Embryonic facial prominence (tissue), 1 donor: ENCODE measurements at regions not wholly inside any gene's neighbourhood (a gene's known extent, or its start where the extent isn't known, plus 50 kb on each side); places are given as distances from the start of the nearest gene placed in this dataset.
A peak's percentile ranks its signal among the peaks of the same experiment; 100 is the strongest.

Source experiments
- DNase-seq: peaks from one replicate; pipeline ENCODE4 v3.0.0-alpha.2; 2016; ENCODE audit errors: extremely low spot score

DNA sequence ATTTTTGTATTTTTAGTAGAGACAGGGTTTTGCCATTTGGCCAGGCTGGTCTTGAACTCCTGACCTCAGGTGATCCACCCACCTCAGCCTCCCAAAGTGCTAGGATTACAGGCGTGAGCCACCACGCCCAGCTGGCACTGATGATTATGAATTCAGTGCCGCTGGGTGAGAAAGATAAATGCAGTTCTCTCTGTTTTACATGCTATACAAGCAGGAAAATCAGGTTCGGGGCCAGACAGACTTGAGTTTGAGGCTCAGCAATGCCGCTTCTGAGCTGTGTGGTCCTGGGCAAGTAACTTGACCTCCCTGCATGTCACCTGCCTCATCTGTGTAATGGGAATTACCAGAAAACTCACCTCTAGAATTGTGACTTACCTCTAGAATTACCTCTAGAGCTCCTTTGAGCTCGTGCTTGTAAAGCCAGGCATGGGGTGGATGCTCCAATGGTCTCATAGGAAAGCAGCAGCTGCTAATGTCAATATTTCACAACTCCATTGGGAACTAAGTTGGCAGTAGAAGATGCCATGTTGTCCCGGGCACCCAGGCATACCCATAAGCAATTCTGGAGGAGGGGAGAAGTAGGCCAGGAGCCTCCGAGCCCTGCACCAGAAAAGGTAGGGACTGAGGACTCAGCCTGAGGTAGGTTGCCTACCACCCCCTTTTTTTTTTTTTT is 119.8 kb upstream of the SLC25A33 start:
- DNase-seq: no peak

DNA sequence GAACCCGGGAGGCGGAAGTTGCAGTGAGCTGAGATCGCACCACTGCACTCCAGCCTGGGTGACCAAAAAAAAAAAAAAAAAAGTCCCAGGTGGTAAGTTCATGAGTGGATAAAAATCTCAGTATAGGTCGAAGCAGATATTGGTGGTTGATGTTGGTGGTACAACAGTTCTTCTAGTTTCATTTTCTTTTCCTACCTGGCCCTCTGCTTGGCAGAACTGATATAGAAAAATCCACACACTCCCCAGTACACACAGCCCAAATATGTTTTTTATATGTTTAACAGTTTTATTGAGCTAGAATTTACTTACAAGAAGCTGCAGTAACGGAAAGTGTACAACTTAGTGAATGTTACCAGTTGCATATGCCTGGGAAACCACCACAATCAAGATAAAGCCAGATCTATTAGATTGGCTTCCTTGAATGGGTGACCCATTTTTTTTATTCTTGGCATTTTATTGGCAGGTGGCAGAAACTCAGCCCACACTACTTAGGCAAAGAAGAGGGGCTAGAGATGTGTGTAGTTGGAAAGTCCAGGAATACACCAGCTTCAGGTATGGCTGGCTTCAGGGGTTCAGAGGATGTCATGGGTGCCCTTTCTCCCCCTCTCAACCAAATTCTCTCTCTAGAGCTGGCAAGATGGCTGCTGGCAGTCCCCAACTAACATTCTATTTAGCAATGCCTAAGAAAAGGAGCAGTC is 118.3 kb upstream of the SLC25A33 start:
- DNase-seq: no peak

DNA sequence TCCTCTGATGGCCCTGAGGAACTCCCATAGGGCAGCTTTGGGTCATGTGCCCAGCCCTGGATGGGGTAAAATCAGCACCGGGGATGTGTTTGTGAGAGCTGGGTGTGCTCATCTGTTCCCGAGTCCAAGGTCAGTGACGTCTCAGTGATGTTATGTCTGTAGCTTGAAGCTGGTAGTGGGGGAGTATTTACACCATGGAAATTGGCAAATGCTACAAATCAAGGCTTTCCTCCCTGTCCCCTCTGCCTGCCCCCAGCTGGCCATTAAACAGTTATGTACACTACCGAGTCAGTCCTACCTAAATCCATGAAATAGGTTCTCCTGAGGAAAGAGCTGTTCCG is 117.8 kb upstream of the SLC25A33 start:
- no peak for DNase-seq

DNA sequence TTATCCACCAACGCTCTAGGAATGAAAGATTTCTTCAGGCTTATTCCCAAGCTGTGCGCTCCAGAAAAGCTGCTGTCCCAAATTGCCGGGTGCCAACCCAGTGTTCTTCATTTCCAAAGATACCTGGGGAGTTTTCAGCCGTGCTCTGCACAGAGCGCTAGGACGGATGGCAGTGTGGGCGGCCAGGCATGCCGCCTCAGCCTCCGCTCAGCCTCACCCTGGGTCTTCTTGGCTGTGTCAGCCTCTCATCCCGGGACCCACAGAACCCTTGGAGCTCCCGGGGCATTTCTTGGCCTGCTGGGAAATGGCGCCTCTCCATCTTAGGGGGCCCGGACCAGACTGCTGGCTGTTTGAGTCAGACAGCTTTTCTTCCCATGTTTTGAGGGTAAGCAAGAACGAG is 116.9 kb upstream of the SLC25A33 start:
- DNase-seq: no peak

DNA sequence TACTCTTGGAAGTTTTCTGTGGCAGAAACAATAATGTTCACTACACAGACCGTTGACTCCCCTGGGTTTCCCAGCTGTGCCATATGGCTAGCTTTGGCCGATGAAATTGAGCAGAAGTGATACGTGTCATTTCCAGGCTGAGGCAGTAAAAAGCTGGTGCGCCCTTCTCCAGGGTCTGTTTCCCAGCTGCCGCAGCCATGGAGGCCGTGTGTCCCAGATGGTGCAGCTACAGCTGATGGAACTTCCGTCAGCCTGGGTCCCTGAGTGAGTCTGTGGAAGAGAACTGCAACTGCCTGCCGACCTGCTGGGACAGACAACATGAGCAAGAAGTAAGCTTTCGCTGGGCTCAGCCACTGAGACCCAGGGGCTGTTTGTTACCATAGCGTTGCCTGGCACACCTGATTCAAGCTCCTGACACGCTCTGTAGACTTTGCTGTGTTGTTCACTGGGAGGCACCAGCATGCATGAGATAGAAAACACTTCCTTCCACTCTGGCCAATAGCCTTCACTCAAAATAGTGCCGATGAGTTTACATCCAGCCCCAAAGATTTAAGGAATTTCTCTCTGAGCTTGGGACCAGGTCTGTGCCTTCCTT is 116.3 kb upstream of the SLC25A33 start:
- DNase-seq: no peak

DNA sequence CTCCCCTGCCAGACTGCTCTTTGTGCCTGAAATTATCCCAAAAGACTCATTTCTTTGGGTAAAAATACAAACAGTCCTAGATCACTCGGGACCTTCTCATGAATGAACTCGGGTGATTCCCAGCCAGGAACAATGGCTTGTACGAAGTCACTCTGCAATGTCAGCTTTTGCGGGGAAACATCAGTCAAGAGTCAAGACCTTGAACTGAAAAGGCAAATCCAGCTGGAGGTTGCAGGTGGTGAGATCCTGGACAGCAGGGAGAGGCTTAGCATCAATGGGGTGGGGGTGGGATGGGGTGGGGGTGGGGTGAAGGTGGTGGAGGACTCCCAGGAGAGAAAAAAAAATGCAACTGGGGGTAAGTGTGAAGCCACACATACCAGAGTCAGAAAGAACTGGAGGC is 115.0 kb upstream of the SLC25A33 start:
- no peak for DNase-seq

DNA sequence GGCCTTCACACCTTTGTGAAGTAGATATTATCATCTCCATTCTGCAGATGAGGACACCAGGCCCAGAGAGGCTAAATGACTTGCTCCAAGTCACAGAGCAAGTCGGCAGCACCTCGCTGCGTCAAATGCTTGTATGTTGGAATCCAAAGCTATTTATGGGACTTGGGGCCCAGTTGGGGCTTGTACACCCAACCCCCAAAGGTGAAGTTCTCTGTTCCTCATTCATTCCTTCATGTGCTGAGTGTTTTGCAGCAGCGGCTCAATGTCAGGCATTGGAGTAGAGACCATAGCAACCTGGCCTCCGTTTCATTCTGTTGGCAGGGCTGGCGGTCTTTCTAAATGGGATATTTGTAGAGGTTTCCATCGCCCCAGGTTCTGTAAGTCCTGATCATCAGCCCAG is 113.4 kb upstream of the SLC25A33 start:
- no peak for DNase-seq

DNA sequence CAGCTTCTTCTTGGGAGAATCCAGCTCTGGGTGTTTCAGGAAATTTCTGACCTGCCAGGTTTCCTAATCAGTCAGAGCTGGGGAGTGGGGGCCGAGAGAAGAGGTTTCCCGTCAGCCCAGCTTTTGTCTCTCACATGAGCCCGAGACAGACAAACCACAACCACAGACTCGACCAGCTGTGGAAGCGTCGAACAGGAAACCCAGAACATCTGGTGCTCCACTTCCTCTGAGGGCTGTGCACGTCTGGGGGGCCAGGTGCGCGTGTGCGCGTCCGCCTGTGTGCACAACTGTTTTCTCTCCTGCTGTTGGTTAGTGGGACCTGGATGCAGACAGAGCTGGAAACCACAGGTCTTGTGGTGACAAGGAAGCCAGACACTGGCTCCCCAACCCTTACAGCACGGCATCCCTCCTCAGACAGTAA is 113.0 kb upstream of the SLC25A33 start:
- no peak for DNase-seq

DNA sequence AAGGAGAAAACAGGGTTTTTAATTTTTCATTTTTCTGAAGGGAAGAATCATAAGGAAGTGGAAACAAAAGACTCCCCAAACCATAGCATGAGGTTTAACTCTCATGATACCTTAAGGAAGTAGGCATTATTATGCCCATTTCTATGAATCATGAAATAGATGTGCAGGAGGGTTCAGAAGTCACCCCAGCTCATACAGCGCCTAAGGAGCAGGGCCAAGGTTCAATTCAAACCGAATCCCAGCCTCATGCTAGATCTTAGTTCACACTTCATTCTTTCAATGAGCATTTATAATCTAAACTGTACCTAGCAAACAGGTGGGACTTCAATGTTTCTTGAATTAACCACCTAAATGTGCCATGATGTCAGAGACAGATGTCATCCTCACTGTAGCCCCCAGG is 111.9 kb upstream of the SLC25A33 start:
- no peak for DNase-seq

DNA sequence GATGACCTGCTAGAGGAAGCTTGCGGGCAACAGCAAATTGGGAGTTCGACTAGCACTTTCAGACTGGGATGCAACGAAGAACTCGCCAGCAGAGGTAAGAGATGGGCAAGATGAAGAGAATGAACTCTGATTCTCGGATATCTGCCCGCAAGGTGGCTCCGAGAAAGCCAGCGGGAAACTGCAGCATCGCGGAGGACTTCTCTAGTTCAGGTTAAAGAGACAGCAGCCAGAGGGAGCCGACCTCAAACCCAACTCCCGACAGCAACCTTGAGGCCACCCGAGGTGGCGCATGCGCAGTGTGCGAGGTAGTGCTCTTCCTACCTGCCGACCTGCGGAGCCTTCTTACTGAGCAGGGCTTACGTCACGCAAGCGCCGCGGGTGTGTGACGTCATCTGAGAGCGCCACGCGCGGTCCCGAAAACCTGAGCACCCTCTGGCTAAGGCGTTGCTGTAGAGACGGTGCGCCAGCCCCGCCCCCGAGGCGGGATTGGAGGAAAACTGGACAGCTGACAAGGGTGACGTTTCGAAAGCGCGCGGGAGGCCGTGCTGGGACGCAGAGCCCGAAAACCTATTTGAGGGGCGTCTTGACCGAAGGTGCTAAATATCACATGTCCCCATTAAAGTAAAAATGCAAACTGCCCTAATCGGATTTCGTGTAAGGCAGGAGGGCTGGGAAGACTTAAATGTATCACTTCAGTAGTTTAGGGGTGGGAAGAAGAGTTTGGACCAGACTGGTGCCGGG is 110.5 kb upstream of the SLC25A33 start:
- DNase-seq: peak; percentile 98

DNA sequence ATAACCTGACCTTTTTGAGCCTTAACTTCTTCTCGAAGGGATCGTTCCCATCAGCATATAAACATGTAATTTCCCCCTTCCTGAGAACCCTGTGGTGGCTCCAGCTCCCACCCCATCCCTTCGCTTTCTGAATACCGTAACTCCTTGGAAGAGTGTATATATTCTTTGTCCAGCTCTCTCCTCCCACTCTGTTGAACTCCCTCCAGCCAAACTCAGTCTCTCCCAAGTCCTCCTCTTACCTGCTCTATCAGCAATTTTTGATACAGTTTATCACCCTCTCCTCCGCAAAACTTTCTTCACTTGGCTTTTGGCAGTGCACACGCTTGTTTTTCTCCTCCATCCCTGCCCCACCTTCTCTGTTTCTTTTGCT is 109.9 kb upstream of the SLC25A33 start:
- DNase-seq: no peak

DNA sequence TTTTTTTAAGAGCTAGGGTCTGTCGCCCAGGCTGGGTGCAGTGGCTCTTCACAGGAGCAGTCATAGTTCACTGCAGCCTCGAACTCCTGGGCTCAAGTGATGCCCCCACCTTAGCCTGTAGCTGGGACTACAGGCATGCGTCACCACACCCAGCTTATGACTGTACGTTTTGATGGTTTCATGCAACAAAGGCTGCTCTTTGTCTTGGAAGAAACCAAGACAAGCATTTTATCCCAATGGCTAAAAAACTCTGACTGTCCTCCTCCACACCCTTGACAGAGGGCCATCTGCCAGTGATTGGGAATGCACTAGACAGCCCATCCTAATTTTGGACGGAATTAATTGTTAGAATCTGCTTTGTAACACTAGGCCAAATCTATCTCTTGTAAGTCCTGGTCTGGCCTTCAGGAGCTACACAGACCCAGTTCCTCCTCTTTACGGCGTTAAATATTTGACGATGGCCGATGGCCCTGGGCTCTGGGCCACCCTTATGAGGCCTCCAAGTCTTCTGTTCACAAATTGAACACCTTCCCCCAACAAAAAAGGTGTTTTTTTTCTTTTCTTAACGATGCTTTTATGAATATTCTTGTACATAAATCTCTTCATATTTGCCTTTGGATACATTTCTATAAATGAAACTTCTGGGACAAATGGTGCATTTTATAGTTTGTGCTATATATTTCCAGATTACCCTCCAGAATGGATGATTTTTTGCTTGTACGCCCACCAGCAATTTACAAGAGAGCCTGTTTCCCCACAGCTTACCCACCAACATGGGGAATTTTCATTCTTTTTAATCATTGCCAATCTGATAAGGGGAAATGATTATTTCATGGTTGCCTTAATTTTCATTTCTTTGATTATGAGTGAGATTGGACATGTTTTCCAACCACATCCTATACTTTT is 104.8 kb upstream of the SLC25A33 start:
- no peak for DNase-seq

DNA sequence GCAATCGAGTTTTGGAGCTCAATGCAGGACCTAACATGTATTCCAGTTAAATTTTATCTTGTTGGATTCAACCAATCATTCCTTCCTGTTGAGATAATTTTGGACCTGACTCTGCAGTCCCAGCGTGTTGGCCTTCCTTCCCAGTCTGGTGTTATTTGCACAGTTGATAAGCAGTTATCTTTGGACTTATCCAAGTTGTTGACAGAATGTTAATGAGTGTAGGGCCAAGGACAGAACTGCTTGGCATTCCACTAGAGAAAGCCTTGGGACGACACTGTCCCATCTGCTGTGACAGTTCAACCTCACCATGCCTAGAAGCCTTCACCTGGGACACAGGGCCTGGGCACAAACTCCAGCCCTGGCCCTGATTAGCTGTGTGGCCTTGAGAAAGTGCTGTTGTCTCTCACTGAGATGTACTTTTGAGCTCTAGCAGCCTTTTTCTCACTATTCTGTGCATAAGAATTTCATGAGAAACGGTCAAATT is 104.1 kb upstream of the SLC25A33 start:
- DNase-seq: no peak

DNA sequence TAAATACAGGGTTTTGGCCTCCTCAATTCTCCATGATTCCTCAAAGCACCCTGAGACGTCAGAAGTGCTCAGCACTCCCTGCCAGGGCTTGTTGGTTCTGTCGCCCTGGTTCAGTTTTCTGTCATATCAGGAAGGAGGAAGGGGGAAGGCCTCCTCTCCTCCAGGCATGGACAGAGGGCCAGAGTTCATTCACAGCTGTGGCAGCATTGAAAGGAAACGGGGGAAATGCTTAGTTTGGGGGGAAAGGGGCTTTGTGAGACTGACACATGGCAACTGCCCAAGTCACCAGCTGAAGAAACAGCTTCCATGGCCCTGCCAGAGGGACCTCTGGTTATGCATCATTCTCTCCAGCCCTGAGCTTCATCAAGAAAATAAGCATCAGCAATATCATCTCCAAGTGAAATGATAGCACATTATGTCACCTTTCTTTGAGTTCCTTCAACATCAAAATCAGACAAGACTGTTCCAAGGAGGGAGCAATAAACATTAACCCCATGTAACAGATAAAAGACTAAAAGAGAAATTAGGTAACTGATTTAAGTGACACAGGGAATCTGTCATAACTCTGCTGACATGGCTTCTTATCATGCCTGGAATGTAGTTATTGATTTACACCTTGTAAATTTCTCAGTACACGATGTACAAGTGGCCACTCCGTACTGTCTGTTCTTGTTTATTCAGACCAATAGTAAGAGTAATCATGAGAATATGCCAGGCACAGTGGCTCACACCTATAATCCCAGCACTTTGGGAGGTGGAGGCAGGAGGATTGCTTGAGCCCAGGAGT is 103.2 kb upstream of the SLC25A33 start:
- DNase-seq: no peak

DNA sequence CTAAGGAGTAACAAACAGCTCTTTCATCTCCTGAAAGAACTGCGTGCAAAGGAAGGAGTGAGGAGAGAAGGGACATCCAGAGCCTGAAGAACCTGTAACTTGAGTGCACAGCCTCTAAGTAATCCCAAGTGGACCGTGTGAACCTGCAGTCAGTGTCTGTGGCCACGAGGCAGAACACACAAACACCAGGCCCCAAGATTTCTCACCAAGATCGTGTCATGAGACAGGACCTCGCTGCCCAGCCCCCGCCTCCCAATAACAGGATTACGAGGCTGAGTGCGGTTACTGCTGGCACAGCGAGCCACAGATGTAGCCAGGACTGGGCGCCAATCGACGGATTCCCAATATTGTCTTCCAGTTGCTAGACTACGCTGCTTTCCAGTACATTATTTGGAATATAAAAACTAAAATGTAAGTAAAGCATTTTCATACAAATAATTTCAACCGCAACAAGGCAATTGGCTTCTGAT is 101.3 kb upstream of the SLC25A33 start:
- no peak for DNase-seq

DNA sequence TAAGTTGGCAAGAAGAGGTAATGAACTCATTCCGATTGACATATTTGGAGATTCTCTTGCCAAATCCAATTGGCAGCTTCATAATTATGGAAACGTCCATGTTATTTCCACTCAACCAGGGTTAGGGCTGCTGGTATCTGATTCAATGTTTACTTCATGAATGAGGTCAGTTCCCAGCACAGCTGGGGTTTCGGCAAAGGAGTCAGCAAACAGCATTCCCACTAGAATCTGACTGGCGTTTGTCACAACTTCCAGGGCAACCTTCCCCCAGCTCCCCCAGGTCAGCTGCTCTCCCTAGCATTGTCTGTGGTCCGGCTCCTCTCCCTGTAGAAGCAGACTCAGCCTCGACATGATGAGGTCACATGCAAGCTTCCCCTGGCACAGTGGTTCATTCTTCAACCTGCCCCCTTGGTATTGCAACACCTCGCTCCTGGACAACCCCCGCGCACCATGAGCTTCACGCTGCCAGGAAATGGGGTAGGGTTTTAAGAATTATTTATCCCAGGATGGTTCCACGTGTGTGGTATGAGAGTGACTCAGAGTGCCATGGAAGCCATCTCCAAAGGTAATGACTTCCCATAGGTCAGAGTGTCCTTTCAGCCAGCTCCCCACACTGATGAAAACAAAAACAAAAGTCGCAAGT is 100.7 kb upstream of the SLC25A33 start:
- DNase-seq: no peak

DNA sequence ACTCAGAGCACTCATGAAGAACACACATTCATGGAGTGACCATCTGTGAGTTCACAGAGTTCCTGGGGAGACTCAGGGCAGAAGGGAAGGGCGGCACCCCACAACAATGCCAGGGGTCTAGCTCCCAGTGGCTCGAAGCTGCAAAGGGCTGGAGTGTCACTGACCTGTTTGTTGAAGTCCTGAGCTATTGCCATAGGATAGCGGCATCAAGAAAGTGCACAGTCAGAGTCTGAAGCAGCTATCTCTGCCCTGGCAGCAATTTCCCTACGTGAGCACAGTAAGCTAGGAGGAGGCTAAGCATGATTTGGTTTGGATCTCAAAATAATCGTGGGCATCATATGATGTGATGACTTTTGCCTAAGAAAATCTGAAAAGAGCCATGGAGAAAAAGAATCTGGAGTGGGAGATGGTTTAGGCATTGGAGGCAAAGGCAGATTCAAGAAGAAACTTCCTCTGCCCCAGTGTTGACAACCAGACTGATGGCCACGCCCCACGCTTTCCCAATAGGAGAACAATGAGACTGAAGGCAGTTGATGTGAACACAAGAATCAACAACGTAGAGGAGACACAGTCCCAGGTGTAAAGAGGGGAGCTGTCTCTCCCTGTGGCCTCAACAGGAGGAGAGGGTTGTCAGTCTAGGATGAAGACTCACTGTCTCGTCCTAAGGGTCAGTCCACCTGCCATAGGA is 100.0 kb upstream of the SLC25A33 start:
- DNase-seq: no peak

DNA sequence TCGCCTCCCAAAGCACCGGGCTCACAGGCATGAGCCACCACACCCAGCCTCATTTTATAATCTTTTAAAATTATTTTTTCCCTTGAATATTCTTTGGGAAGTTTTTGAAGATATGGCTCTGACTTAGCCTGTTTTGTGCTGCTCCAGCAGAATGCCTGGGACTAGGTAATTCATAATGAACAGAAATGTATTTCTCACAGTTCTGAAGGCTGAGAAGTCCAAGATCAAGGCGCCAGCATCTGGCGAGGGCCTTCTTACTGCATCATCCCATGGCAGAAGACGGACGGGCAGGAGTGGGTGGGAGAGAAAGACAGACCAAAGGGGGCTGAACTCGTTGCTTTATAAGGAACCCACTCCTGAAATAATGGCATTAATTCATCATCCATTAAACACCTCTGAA is 99.0 kb upstream of the SLC25A33 start:
- DNase-seq: no peak

DNA sequence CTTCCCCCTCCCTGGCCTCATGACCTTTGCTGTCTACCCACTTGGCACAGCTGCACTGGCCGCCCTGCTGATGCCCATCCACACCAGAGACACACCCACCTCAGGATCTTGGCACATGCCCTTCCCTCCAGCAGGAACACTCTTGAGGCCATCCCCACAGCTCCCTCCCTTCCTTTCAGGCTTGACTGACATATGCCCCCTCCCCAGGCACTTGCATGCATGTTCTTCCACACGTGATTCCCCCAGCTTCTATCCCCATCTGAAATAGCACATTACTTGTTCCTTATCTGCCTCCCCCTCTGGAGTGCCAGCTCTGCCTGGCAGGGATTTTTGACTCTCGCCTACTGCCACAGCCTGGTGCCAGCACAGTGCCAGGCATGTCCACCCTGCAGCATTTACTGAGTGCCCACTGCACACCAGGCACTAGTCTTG is 98.5 kb upstream of the SLC25A33 start:
- DNase-seq: no peak
